Ovary (tissue), 3 donors: ENCODE measurements at regions not wholly inside any gene's neighbourhood (a gene's known extent, or its start where the extent isn't known, plus 50 kb on each side); places are given as distances from the start of the nearest gene placed in this dataset.

Experiments used
- CTCF ChIP-seq, 3 donors: fragments of 450-650 bp in 2 of 3; fragments of 200-600 bp in 1 of 3; IDR thresholded peaks; one replicate each; pipeline versions ENCODE4 v1.5.1 to v1.8.0; 2016 to 2022; ENCODE audit warnings: antibody characterized with exemption in 3 of 3, mild to moderate bottlenecking in 1 of 3
- POLR2A ChIP-seq: fragments of 450-650 bp; IDR thresholded peaks from one replicate; pipeline ENCODE4 v1.6.1; 2017; ENCODE audit warnings: antibody characterized with exemption, mild to moderate bottlenecking, moderate library complexity
- donor health status: DM: no; HTN: no; CAD: no.

- no peak for TF ChIP-seq CTCF (IDR thresholded peaks at IDR 0.05)
- TF ChIP-seq POLR2A: no peak
These were observed 228.5 kb upstream of the C1orf174 start for GRCh38 chr1:4128616-4129015.
